Parathyroid adenoma (tissue), 2 donors: ENCODE measurements at regions not wholly inside any gene's neighbourhood (a gene's known extent, or its start where the extent isn't known, plus 50 kb on each side); places are given as distances from the start of the nearest gene placed in this dataset.

ENCODE experiments used
- H2AFZ ChIP-seq: fragments of 300-600 bp; sonication (generic); one replicate; pipeline ENCODE4 v1.7.0; 2017; ENCODE audit warnings: antibody characterized with exemption, mild to moderate bottlenecking
- H3K27ac ChIP-seq: fragments of 300-600 bp; sonication (generic); one replicate; pipeline ENCODE4 v1.7.0; 2017
- H3K27me3 ChIP-seq: fragments of 300-600 bp; sonication (generic); one replicate; pipeline ENCODE4 v1.7.0; 2017; ENCODE audit warnings: low read length; ENCODE audit not compliant: control insufficient read depth, insufficient read depth
- H3K36me3 ChIP-seq: fragments of 300-600 bp; sonication (generic); one replicate; pipeline ENCODE4 v1.7.0; 2017; ENCODE audit warnings: low read length; ENCODE audit not compliant: control insufficient read depth, insufficient read depth
- H3K4me1 ChIP-seq: fragments of 300-600 bp; sonication (generic); one replicate; pipeline ENCODE4 v1.7.0; 2017; ENCODE audit warnings: control low read depth
- H3K4me2 ChIP-seq: fragments of 300-600 bp; sonication (generic); one replicate; pipeline ENCODE4 v1.7.0; 2017; ENCODE audit warnings: low read length
- H3K4me3 ChIP-seq: fragments of 300-600 bp; sonication (generic); one replicate; pipeline ENCODE4 v1.7.0; 2017; ENCODE audit warnings: low read depth, low read length
- H3K79me2 ChIP-seq: fragments of 300-600 bp; sonication (generic); one replicate; pipeline ENCODE4 v1.7.0; 2017; ENCODE audit warnings: control low read depth
- H3K9ac ChIP-seq: fragments of 300-600 bp; sonication (generic); one replicate; pipeline ENCODE4 v1.7.0; 2017; ENCODE audit warnings: mild to moderate bottlenecking
- H3K9me3 ChIP-seq: fragments of 300-600 bp; sonication (generic); one replicate; pipeline ENCODE4 v1.7.0; 2017; ENCODE audit warnings: low read length; ENCODE audit not compliant: control insufficient read depth
- CTCF ChIP-seq: fragments of 300-600 bp; sonication (generic); IDR thresholded peaks from one replicate; pipeline ENCODE4 v1.7.0; 2017; ENCODE audit warnings: antibody characterized with exemption, mild to moderate bottlenecking
- donor health status: primary hyperparathyroidism.

- Histone ChIP-seq H3K27ac (no peak overlapping the region), H3K9ac (no peak overlapping the region), H3K4me2 (no peak overlapping the region), H3K27me3 (no peaks in the 10 kb centered on the region), H2AFZ (no peak overlapping the region), H3K79me2 (no peaks in the 10 kb centered on the region), H3K4me1 (no peaks in the 10 kb centered on the region), H3K4me3 (no peak overlapping the region), H3K9me3 (no peaks in the 10 kb centered on the region), H3K36me3 (no peaks in the 10 kb centered on the region)
- no peak for TF ChIP-seq CTCF
Observed at GRCh38 chr2:236947896-236948295, 137.8 kb upstream of the COPS8 start.

- H3K4me3 ChIP-seq: no peak overlapping the region
- H2AFZ ChIP-seq: no peak overlapping the region
- no peak for TF ChIP-seq CTCF
- H3K79me2 ChIP-seq: no peaks in the 10 kb centered on the region
- no peak overlapping the region for H3K9ac ChIP-seq
- H3K4me1 ChIP-seq: no peaks in the 10 kb centered on the region
- no peaks in the 10 kb centered on the region for H3K27me3 ChIP-seq
- H3K36me3 ChIP-seq: no peaks in the 10 kb centered on the region
- H3K4me2 ChIP-seq: no peak overlapping the region
- H3K27ac ChIP-seq: no peak overlapping the region
- H3K9me3 ChIP-seq: no peaks in the 10 kb centered on the region
Observed at GRCh38 chr2:236949089-236949905, 136.4 kb upstream of the COPS8 start.

- Histone ChIP-seq H3K79me2 (no peaks in the 10 kb centered on the region), H3K4me2 (no peak overlapping the region), H3K9me3 (no peaks in the 10 kb centered on the region), H3K4me1 (no peaks in the 10 kb centered on the region), H3K27ac (no peak overlapping the region), H3K36me3 (no peaks in the 10 kb centered on the region), H3K4me3 (no peak overlapping the region), H3K9ac (no peak overlapping the region), H2AFZ (no peak overlapping the region), H3K27me3 (no peaks in the 10 kb centered on the region)
- no peak for TF ChIP-seq CTCF
Observed at GRCh38 chr2:236951830-236952475, 133.7 kb upstream of the COPS8 start.

- Histone ChIP-seq H2AFZ (no peak overlapping the region), H3K9me3 (no peaks in the 10 kb centered on the region), H3K27me3 (no peaks in the 10 kb centered on the region), H3K36me3 (no peaks in the 10 kb centered on the region), H3K79me2 (no peaks in the 10 kb centered on the region), H3K27ac (no peak overlapping the region), H3K4me1 (no peaks in the 10 kb centered on the region), H3K4me2 (no peak overlapping the region), H3K9ac (no peak overlapping the region), H3K4me3 (no peak overlapping the region)
- TF ChIP-seq CTCF: no peak
Observed at GRCh38 chr2:236954641-236955040, 131.0 kb upstream of the COPS8 start.
